ENCODE measurements at regions not wholly inside any gene's neighbourhood (a gene's known extent, or its start where the extent isn't known, plus 50 kb on each side); places are given as distances from the start of the nearest gene placed in this dataset.

- ATAC-seq (ENCODE audit: poor library complexity), result no peak
- intact Hi-C loops (cut with DNase I, micrococcal nuclease), result no loop called here
Measured at GRCh38 chr15:91630090-91630489, 223.4 kb upstream of the SLCO3A1 start.

DNA sequence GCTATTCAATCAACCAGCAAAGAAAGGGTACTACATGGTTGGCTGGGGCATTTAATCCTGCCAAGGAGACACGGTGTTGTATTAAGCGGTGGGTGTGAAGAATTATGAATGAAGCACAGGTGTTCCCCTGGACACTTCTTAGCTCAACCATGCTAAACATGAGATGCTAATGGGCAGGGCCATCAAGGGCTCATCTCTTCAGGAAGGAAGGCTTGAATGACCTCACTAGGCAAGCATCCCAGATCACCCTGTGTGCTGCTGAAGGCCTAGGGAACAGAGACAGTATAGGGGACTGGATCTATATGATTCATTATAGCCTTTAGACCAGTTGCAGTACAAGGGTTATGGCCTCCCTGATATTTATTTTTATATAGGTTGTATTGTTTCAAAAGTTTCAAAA lies 221.3 kb upstream of the SLCO3A1 start:
- CTCF ChIA-PET, result no interaction called here

More at GRCh38 chr15:91630090-91630489, 223.4 kb upstream of the SLCO3A1 start:
- Mint-ChIP-seq H3K4me3 (no peak overlapping the region), H3K4me1 (ENCODE audit: low read depth) (no peaks in the 10 kb centered on the region), H3K27ac (no peak overlapping the region), H3K36me3 (ENCODE audit: low read depth) (no peaks in the 10 kb centered on the region), H3K27me3 (no peaks in the 10 kb centered on the region), H3K9me3 (no peaks in the 10 kb centered on the region)
- ChIA-PET POLR2A (no interaction called here), CTCF (no interaction called here)
- Histone ChIP-seq H3K4me3 (ENCODE audit: low read length) (no peak overlapping the region), H3K27ac (ENCODE audit: low read depth in 1 of 2, low read length in 2 of 2) (no peak overlapping the region), H3K27me3 (ENCODE audit: control insufficient read depth in 1 of 2, insufficient read depth in 2 of 2, low read length in 2 of 2) (no peaks in the 10 kb centered on the region), H3K9me3 (ENCODE audit: control insufficient read depth in 1 of 2, insufficient read depth in 1 of 2, low read length in 2 of 2) (no peaks in the 10 kb centered on the region), H3K36me3 (ENCODE audit: insufficient read depth, low read length) (no peaks in the 10 kb centered on the region), H3K4me1 (ENCODE audit: insufficient read depth, low read length) (no peaks in the 10 kb centered on the region)
- no peak for DNase-seq
- TF ChIP-seq, protein P1, sequence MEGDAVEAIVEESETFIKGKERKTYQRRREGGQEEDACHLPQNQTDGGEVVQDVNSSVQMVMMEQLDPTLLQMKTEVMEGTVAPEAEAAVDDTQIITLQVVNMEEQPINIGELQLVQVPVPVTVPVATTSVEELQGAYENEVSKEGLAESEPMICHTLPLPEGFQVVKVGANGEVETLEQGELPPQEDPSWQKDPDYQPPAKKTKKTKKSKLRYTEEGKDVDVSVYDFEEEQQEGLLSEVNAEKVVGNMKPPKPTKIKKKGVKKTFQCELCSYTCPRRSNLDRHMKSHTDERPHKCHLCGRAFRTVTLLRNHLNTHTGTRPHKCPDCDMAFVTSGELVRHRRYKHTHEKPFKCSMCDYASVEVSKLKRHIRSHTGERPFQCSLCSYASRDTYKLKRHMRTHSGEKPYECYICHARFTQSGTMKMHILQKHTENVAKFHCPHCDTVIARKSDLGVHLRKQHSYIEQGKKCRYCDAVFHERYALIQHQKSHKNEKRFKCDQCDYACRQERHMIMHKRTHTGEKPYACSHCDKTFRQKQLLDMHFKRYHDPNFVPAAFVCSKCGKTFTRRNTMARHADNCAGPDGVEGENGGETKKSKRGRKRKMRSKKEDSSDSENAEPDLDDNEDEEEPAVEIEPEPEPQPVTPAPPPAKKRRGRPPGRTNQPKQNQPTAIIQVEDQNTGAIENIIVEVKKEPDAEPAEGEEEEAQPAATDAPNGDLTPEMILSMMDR (IDR thresholded peaks at IDR 0.05), result no peak

GRCh38 chr15:91632981-91633380 lies 220.5 kb upstream of the SLCO3A1 start:
- H3K4me3 Mint-ChIP-seq, result no peak overlapping the region
- intact Hi-C loops (cut with DNase I, micrococcal nuclease), result no loop called here
- ATAC-seq (ENCODE audit: poor library complexity), result no peak
- no peaks in the 10 kb centered on the region for H3K4me1 Mint-ChIP-seq (ENCODE audit: low read depth)
- POLR2A ChIA-PET, result no interaction called here
- no peaks in the 10 kb centered on the region for H3K27me3 Mint-ChIP-seq
- no peaks in the 10 kb centered on the region for H3K9me3 ChIP-seq (ENCODE audit: control insufficient read depth in 1 of 2, insufficient read depth in 1 of 2, low read length in 2 of 2)
- H3K27me3 ChIP-seq (ENCODE audit: control insufficient read depth in 1 of 2, insufficient read depth in 2 of 2, low read length in 2 of 2), result no peaks in the 10 kb centered on the region
- H3K4me1 ChIP-seq (ENCODE audit: insufficient read depth, low read length), result no peaks in the 10 kb centered on the region
- no peak for DNase-seq
- H3K36me3 ChIP-seq (ENCODE audit: insufficient read depth, low read length), result no peaks in the 10 kb centered on the region
- TF ChIP-seq, protein P1 (IDR thresholded peaks at IDR 0.05), result no peak
- no peak overlapping the region for H3K4me3 ChIP-seq (ENCODE audit: low read length)
- no peaks in the 10 kb centered on the region for H3K36me3 Mint-ChIP-seq (ENCODE audit: low read depth)
- CTCF ChIA-PET, result no interaction called here
- no peak overlapping the region for H3K27ac ChIP-seq (ENCODE audit: low read depth in 1 of 2, low read length in 2 of 2)
- H3K9me3 Mint-ChIP-seq, result peaks cover 3% of the 10 kb centered on the region
- no peak overlapping the region for H3K27ac Mint-ChIP-seq

More for the DNA sequence above, 221.3 kb upstream of the SLCO3A1 start:
- Mint-ChIP-seq H3K4me1 (ENCODE audit: low read depth) (no peaks in the 10 kb centered on the region), H3K9me3 (no peaks in the 10 kb centered on the region), H3K27ac (no peak overlapping the region), H3K4me3 (no peak overlapping the region), H3K27me3 (no peaks in the 10 kb centered on the region), H3K36me3 (ENCODE audit: low read depth) (no peaks in the 10 kb centered on the region)
- POLR2A ChIA-PET, result no interaction called here
- H3K4me3 ChIP-seq (ENCODE audit: low read length), result no peak overlapping the region
- H3K4me1 ChIP-seq (ENCODE audit: insufficient read depth, low read length), result no peaks in the 10 kb centered on the region
- H3K27ac ChIP-seq (ENCODE audit: low read depth in 1 of 2, low read length in 2 of 2), result no peak overlapping the region
- no peaks in the 10 kb centered on the region for H3K27me3 ChIP-seq (ENCODE audit: control insufficient read depth in 1 of 2, insufficient read depth in 2 of 2, low read length in 2 of 2)
- no peaks in the 10 kb centered on the region for H3K36me3 ChIP-seq (ENCODE audit: insufficient read depth, low read length)
- DNase-seq (no peak), ATAC-seq (ENCODE audit: poor library complexity) (no peak)
- no peaks in the 10 kb centered on the region for H3K9me3 ChIP-seq (ENCODE audit: control insufficient read depth in 1 of 2, insufficient read depth in 1 of 2, low read length in 2 of 2)
- TF ChIP-seq, protein P1 (IDR thresholded peaks at IDR 0.05), result no peak
- intact Hi-C loops (cut with DNase I, micrococcal nuclease), result no loop called here

Data from CD4-positive, alpha-beta T cell (primary cell).